NCI-H2081 (cell line): ENCODE measurements at regions not wholly inside any gene's neighbourhood (a gene's known extent, or its start where the extent isn't known, plus 50 kb on each side); places are given as distances from the start of the nearest gene placed in this dataset.
"Not testable (repeated sequence)": the region's sequence is repeated elsewhere in the genome, so short reads cannot be mapped to it uniquely, and the experiment has no call there.

Experiments
- DNase-seq, 2 experiments: peaks; one replicate each; lab custom pipeline; 2025; lab: John Stamatoyannopoulos, UW

DNA sequence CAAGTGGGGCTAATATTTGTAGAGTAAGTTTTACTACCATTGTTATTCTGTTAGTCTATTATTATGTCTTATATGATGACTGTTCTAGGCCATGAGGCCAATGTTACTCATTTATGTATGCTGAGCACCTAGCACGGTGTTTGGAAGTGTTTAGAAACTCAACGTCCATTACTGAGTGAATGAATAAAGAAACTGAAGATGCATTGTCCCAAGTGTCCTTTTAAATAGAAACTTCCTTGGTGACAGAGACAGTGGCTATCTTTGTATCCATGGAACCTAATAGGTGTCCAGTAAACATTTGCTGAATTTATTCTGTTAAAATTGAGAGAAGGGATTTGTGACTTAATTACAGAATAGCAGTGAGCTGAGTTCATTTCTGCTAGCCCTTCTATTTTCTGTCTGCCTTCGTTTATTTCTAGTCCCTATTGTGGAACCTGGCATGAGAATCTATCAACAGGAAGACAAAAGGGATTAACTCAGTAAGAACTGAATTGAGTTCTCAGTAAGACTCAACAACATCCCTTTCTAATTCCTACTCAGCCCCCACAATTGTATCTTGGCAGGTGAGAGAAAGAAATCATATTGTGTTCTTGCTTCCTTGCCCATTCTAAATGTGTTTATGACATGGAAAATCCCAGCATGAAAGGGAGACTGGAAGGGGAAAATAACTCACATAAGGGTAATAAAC, 246.6 kb upstream of the LRRC3B start:
- DNase-seq = no peak

DNA sequence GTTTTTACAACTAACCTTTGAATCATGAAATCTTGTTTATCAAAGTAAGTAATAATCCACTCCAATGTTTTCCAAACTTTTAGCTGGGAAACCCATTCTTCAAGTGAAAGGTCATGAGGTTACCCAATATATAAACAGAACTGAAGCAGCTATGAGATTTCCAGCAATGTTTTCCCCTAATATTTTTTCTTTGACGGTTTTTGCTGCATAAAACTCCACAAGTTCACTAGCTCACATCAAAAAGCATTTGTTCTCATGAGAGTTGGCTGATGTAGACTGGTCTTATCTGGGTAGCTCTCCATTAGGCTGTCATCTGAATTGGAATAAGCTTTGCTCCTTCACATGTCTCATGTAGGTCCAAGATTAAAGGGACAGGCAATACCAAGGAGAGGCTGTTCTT, 241.2 kb upstream of the LRRC3B start:
- no peak for DNase-seq

- no peak for DNase-seq
Observed at GRCh38 chr3:26406636-26407035, 215.9 kb upstream of the LRRC3B start.

GRCh38 chr3:26418553-26418952, 204.0 kb upstream of the LRRC3B start:
- no peak for DNase-seq

GRCh38 chr3:26422415-26422814, 200.2 kb upstream of the LRRC3B start:
- no peak for DNase-seq

DNA sequence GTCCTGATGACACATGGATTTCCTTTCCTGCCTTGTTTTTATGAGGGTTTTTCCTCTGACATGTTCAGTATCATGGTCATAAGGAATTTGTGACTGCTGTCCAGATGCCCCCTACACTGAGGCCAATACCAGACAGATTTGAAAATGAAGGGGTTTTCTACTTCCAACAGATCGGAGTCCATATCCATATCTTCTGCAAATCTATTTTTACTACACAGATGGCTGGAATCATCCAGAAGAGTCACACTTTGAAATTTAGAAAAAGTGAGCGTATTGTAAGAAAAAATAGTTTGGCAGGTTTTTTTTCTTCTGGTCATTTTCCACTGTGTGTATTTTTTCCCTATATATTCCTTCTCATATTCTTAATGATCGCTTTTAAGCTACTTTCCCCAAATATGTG, 197.5 kb upstream of the LRRC3B start:
- DNase-seq = no peak

DNA sequence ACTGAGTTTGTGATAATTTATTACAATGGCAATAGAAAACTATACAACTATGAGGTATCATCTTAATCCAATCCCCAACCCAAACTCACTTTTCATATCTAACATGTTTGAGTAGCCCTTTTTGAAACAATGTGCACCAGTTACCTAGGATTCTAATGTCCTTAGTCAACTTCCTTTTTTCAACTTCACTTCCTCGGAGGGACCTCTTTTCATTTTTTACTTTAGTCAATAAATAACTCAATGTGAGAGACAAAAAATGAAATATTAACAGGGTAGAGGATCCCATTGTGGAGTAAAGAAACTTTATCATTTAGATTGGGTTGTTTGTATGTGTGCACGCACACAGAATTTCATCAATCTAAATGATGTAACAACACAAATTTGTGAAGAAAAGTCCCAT, 193.6 kb upstream of the LRRC3B start:
- no peak for DNase-seq

GRCh38 chr3:26437678-26438077, 184.9 kb upstream of the LRRC3B start:
- DNase-seq = no peak

- no peak for DNase-seq
Observed at GRCh38 chr3:26438325-26438940, 184.1 kb upstream of the LRRC3B start.

DNA sequence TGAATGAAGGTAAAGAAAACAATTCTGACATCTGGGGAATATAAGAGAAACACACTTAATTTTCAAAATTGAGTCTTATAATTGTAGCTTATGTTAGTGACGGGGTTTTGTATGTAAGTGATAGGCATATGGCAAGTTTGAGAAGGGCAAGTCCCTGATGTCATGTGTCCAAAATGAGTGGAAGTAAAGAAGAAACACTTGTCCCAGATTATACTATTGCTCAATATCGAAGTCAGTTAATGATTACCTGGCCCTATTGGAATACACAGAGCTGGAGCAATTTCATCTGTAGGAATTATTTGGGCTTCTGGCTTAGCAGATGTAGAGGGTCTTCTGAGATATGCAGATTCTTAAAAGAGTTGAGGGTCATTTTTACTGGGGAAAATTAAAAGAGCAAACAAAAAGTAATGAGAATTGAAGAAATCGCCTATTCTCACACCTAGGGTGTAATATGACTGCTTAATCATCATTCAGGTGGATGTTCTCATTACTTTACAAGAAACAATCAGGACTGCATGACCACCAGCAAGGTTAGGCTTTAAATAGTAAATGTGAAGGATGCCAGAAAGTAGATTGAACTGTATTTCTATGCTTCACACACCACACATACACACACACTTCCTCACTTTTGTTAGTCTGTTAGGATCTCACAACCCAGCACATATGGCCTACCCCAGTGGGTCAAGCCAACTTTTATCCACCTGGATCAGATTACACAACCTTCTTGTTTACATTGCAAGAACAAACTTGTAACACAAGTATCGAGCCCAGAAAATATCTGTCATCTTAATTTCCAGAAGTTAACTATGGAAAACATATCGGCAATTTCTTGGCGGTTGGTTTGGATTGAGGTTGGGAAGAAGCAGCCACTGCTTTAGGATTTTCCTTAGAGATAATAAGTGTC, 183.3 kb upstream of the LRRC3B start:
- DNase-seq = no peak

GRCh38 chr3:26449996-26450395, 172.6 kb upstream of the LRRC3B start:
- no peak for DNase-seq

DNA sequence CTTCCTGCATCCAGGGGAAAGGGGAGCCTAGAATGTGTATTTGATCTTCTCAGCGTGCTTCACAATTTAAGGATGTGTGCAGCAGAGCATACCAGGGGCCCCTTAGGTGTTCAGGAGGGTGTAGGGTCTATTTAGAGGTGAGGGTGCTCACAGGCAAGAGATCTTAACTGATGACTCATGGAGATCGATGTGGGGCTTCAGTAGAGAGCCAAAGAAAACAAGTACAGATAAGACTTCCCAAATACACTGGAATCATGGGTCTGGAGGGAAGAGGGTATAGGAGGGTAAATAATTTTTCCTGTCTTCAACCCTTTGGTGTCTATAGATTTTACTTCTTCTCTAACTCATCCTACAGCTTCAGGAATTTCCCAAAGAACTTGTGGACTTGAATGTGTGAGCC, 170.2 kb upstream of the LRRC3B start:
- no peak for DNase-seq

- DNase-seq = peak; percentile 0 to 73
Observed at GRCh38 chr3:26460985-26461384, 161.6 kb upstream of the LRRC3B start.

GRCh38 chr3:26472345-26472744, 150.2 kb upstream of the LRRC3B start:
- DNase-seq = no peak

DNA sequence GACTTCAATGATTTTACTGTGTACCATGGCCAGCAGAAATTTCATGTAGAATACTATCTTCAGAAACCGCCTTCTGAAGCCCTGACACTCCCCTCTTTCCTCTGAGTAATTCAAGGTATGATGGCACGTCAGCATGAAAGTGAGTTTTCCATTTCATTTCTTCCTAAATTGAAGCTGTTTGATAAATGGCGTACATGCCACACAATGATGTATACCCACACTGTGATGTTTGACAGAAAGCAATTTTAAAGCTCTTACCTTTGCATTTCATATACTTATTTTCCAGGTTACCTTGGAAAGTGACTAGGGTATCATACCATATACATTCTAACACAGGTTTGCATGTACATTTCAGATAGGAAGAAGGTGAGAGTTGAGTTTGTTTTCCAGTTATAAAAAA, 147.9 kb upstream of the LRRC3B start:
- no peak for DNase-seq

DNA sequence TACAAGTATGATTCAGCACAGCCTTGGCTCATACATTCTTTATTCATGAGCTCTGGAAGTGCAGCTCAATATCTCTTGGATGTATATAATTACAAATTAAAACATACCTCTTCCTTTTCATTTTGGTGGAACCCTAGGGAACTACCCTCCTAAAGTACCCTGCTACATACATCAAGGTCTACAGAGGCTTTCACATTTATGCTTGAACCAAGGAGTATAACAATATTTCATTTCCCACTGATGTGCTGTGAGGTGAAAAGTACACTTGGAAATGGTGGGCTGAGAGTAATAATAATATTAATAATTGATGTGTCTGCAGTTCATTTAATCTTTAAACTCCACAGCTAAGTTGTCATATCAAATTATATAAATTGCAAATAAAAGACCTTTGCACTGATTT, 142.2 kb upstream of the LRRC3B start:
- DNase-seq = no peak

- peak; percentile 5 to 6 for DNase-seq
Observed at GRCh38 chr3:26484140-26484539, 138.4 kb upstream of the LRRC3B start.

- no peak for DNase-seq
Observed at GRCh38 chr3:26498271-26498670, 124.3 kb upstream of the LRRC3B start.

DNA sequence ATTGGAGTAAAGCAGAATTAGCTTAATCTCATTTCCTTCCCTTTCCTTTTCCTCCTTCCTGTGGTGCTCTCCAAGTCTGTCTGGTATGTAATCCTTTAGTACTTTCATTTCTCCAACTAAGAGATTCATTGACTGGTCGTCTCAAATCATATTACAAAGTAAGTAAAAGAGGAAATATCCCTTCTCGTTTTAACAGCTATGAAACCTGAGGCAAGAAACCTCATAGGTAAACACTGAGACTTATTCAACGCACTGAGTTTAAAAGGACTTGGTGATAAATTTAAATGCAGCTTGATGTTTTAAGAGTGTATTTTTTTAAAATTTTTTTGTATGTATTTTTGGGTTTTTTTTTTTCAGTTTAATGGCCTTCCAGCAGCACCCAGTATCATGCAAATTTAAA, 117.2 kb upstream of the LRRC3B start:
- no peak for DNase-seq

- not testable (repeated sequence) for DNase-seq
Observed at GRCh38 chr3:26514445-26515029, 108.0 kb upstream of the LRRC3B start.

DNA sequence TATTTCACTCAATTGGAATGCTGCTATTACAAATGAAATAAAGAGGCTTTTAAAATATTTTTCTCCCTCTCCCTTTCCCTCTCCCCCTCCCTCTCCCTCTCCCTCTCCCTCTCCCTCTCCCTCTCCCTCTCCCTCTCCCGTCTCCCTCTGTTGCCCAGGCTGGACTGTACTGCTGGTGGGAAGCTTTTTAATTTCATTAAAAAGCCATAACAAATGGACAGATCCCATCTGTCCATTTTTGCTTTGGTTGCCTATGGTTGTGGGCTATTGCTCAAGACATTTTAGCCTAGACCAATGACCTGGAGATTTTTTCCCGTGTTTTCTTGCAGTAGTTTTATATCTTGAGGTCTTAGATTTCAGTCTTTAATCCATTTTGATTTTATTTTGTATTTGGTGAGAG, 107.2 kb upstream of the LRRC3B start:
- no peak for DNase-seq

DNA sequence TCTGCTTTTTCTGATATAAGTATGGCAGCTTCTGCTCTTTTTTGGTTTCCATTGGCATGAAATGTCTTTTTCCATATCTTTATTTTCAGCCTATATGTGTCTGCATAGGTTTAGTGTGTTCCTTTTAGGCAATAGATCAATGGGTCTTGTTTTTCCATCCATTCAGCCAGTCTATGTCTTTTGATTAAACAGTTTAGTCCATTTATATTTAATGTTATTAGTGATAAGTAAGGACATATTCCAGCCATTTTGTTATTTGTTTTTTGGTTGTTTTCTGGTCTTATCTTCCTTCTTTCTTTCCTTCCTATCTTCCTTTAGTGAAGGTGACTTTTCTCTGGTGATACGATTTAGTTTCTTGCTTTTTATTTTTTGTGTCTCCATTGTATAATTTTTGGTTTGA, 101.3 kb upstream of the LRRC3B start:
- no peak for DNase-seq

DNA sequence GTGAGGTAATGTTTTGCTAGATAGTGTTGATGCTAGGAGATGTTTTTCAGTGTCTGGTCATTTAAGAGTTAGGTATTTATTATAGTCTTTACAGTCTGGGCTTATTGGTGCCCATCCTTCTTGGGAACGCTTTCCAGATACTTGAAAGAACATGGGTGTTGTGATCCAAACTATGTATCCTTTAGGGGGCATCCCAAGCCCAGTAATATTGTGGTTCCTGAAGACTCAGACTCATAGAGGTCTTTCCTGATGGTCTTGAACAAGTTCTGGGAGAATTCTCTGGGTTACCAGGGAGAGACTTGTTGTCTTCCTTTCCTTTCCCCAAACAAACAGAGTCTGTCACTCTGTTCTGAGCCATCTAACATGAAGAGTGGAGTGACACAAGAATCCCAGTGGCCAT, 99.7 kb upstream of the LRRC3B start:
- no peak for DNase-seq
